ENCODE measurements at regions not wholly inside any gene's neighbourhood (a gene's known extent, or its start where the extent isn't known, plus 50 kb on each side); places are given as distances from the start of the nearest gene placed in this dataset.

DNA sequence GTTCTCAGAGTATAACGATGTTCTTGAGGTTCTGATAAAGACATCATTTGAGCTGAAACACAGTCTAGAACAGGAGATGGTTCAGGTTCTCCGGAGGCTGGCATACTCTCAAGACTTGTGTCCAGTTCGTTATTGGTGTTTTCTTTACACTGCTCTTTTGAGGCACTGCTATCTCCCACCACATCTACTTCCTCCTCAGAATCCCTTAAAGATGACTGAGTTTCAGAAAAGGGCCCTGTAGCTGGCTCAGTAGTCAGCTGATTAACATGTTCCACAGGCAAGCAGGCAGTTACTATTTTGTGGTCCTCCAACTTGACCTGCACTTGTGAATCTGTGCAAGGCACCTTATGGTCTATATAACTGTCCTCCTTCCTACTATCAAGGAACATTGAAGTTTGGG, 50.2 kb downstream of the ZZZ3 start:
- FAIRE-seq: no peak

- FAIRE-seq: no peak
Measured at GRCh38 chr1:77631751-77632150, 50.7 kb downstream of the ZZZ3 start.

- FAIRE-seq: no peak
Measured at GRCh38 chr1:77631302-77631701, 51.2 kb downstream of the ZZZ3 start.

GRCh38 chr1:77627978-77628570, 54.4 kb downstream of the ZZZ3 start:
- FAIRE-seq: no peak

GRCh38 chr1:77625250-77625649, 57.2 kb downstream of the ZZZ3 start:
- peak; percentile 21 for FAIRE-seq

DNA sequence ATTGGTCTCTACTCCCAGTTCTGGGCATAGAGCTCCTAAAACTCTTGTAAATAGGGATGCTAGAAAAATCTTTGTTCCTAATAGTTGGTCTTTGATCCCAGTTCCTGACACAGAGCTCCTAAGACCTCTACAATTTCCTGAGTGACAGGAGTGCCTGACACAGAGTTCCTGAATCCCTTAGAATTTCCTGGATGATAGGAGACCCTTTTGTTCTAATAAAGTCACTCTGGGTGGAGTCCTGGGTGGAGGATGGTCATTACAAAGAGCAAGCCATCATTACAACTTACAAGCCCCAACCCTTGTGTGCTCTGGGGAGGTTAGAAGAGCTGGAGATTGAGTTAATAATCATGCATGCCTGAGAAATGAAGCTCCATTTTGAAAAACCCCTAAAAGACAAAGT, 58.4 kb downstream of the ZZZ3 start:
- no peak for FAIRE-seq

GRCh38 chr1:77623066-77623465, 59.4 kb downstream of the ZZZ3 start:
- FAIRE-seq: no peak

DNA sequence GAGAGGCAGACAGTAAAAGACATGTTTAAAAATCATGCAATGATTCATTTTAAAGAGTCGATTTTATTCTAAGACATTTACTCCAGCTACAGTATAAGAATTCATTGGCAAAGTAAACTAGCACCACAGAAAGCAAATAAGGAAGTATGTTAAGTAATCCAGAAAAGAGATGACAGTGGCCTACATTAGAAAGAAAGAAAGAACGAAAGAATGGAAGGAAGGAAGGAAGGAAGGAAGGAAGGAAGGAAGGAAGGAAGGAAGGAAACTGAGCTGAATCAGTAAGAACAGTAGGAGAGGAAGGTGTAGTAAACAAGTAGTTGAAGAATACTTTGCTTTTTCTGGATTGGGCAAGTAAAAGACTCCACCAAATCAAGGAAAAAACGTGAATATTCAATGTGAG, 62.2 kb downstream of the ZZZ3 start:
- no peak for FAIRE-seq

- no peak for FAIRE-seq
Measured at GRCh38 chr1:77614037-77614436, 68.4 kb downstream of the ZZZ3 start.
